ENCODE measurements at regions not wholly inside any gene's neighbourhood (a gene's known extent, or its start where the extent isn't known, plus 50 kb on each side); places are given as distances from the start of the nearest gene placed in this dataset.

- Histone ChIP-seq H3K27ac (ENCODE audit: low read depth, low read length) (no peak overlapping the region), H4K20me1 (ENCODE audit: insufficient read depth) (no peaks in the 10 kb centered on the region), H3K4me1 (ENCODE audit: control insufficient read depth in 1 of 2, insufficient read depth in 2 of 2, low read length in 2 of 2) (no peaks in the 10 kb centered on the region), H3K9me3 (ENCODE audit: control insufficient read depth in 1 of 2, insufficient read depth in 1 of 2, low read depth in 1 of 2, low read length in 2 of 2) (no peaks in the 10 kb centered on the region), H3K4me2 (ENCODE audit: low read length) (no peak overlapping the region), H3K27me3 (ENCODE audit: insufficient read depth, low read length) (peaks cover 13% of the 10 kb centered on the region), H2AFZ (ENCODE audit: low read depth, low read length, poor library complexity, severe bottlenecking) (no peak overlapping the region), H3K36me3 (ENCODE audit: control insufficient read depth in 1 of 2, insufficient read depth in 2 of 2, low read length in 2 of 2) (no peaks in the 10 kb centered on the region), H3K9ac (ENCODE audit: low read length) (no peak overlapping the region), H3K9me2 (ENCODE audit: insufficient read depth) (no peaks in the 10 kb centered on the region), H3K4me3 (replicated peaks in 1 of 2; ENCODE audit: low read depth in 1 of 2, low read length in 2 of 2) (no peak overlapping the region), H3K79me2 (ENCODE audit: insufficient read depth, low read length) (no peaks in the 10 kb centered on the region)
- no TSS peak for BruUV-seq (replicated peaks)
- ChIA-PET POLR2A (no interaction called here), CTCF (no interaction called here), RAD21 (ENCODE audit: low non-redundant PET in 1 of 2, low total read pairs in 2 of 2, uncharacterized antibody in 2 of 2, unreplicated experiment in 2 of 2) (no interaction called here)
- DNase-seq (ENCODE audit: low read depth, low spot score) (no peak), ATAC-seq (no peak)
- intact Hi-C loops (cut with micrococcal nuclease), result no loop called here
- no peak for TF ChIP-seq REST (IDR thresholded peaks at IDR 0.05; ENCODE audit: low read depth)
- TF ChIP-seq ATF3 (IDR thresholded peaks at IDR 0.05), result no peak
- TF ChIP-seq RAD21 (IDR thresholded peaks at IDR 0.05; ENCODE audit: low read depth), result no peak
- no peak for TF ChIP-seq ZBTB33 (IDR thresholded peaks at IDR 0.05; ENCODE audit: extremely low read depth, insufficient replicate concordance, low read length)
- no peak for TF ChIP-seq CBX3 (IDR thresholded peaks at IDR 0.05; ENCODE audit: low read depth)
- TF ChIP-seq POLR2AphosphoS5 (IDR thresholded peaks at IDR 0.05; ENCODE audit: low read depth, low read length), result no peak
- no peak for TF ChIP-seq JUND (IDR thresholded peaks at IDR 0.05)
- TF ChIP-seq MAX (IDR thresholded peaks at IDR 0.05), result no peak
- no peak for TF ChIP-seq POLR2A (IDR thresholded peaks at IDR 0.05; ENCODE audit: borderline replicate concordance, extremely low read depth, insufficient read depth, insufficient read length)
- no peak for TF ChIP-seq EGR1 (IDR thresholded peaks at IDR 0.05; ENCODE audit: low read depth)
- TF ChIP-seq ZFX (IDR thresholded peaks at IDR 0.05), result no peak
- no peak for TF ChIP-seq FOSL1 (IDR thresholded peaks at IDR 0.05; ENCODE audit: low read depth)
Observed at GRCh38 chr9:87099407-87099806, 152.1 kb upstream of the GAS1 start.

Measured in HCT116 (cell line).